OCI-LY1 (cell line): ENCODE measurements at regions not wholly inside any gene's neighbourhood (a gene's known extent, or its start where the extent isn't known, plus 50 kb on each side); places are given as distances from the start of the nearest gene placed in this dataset.

Source experiments
- H2AFZ ChIP-seq: fragments of 200-600 bp; sonication (generic), shearing (Covaris generic); 2 replicates; pipeline ENCODE4 v1.6.0; 2014; ENCODE audit warnings: antibody characterized with exemption, mild to moderate bottlenecking, low read length
- H3F3A ChIP-seq: fragments of 200-600 bp; sonication (generic), shearing (Covaris generic); 2 replicates; pipeline ENCODE4 v1.6.0; 2014; ENCODE audit warnings: mild to moderate bottlenecking, antibody characterized with exemption, low read length, moderate library complexity; ENCODE audit not compliant: insufficient read depth
- H3K27ac ChIP-seq: fragments of 200-600 bp; sonication (generic); 2 replicates; pipeline ENCODE4 v1.5.1; 2014; ENCODE audit warnings: low read length, mixed run types, mild to moderate bottlenecking, low read depth; ENCODE audit not compliant: poor library complexity, severe bottlenecking
- H3K27me3 ChIP-seq: fragments of 200-600 bp; sonication (generic); 2 replicates; pipeline ENCODE4 v1.6.0; 2014; ENCODE audit warnings: antibody characterized with exemption, mild to moderate bottlenecking, low read length, moderate library complexity; ENCODE audit not compliant: insufficient read depth
- H3K36me3 ChIP-seq: fragments of 200-600 bp; sonication (generic); 2 replicates; pipeline ENCODE4 v1.6.1; 2014; ENCODE audit warnings: mild to moderate bottlenecking, antibody characterized with exemption, low read length, moderate library complexity, mixed read lengths; ENCODE audit not compliant: insufficient read depth
- H3K4me1 ChIP-seq: fragments of 200-600 bp; sonication (generic); 2 replicates; pipeline ENCODE4 v1.5.1; 2014; ENCODE audit warnings: mild to moderate bottlenecking, low read length, moderate library complexity; ENCODE audit not compliant: insufficient read depth, severe bottlenecking
- H3K4me2 ChIP-seq: fragments of 200-600 bp; sonication (generic), shearing (Covaris generic); 2 replicates; pipeline ENCODE4 v1.6.1; 2014; ENCODE audit warnings: low read length
- H3K4me3 ChIP-seq: fragments of 200-600 bp; sonication (generic); 2 replicates; pipeline ENCODE4 v1.5.1; 2014; ENCODE audit warnings: low read length, low read depth, mild to moderate bottlenecking, mixed read lengths; ENCODE audit not compliant: poor library complexity, severe bottlenecking
- H3K79me2 ChIP-seq: fragments of 200-600 bp; shearing (Covaris generic); 2 replicates; pipeline ENCODE4 v1.6.1; 2016; ENCODE audit warnings: mixed run types, low read length, mixed read lengths; ENCODE audit not compliant: insufficient read depth
- H3K9ac ChIP-seq: fragments of 200-600 bp; sonication (generic), shearing (Covaris generic); 2 replicates; pipeline ENCODE4 v1.6.1; 2014; ENCODE audit warnings: mild to moderate bottlenecking, low read length, mixed read lengths
- H3K9me2 ChIP-seq: fragments of 200-600 bp; sonication (generic), shearing (Covaris generic); 2 replicates; pipeline ENCODE4 v1.6.1; 2014; ENCODE audit warnings: low read depth, mild to moderate bottlenecking, low read length, mixed read lengths
- H3K9me3 ChIP-seq: fragments of 200-600 bp; shearing (Covaris generic); 2 replicates; pipeline ENCODE4 v1.6.1; 2014; ENCODE audit warnings: low read length, mixed read lengths
- H4K20me1 ChIP-seq: fragments of 200-600 bp; sonication (generic), shearing (Covaris generic); 2 replicates; pipeline ENCODE4 v1.6.0; 2016; ENCODE audit warnings: mild to moderate bottlenecking, low read length; ENCODE audit not compliant: insufficient read depth
- CTCF ChIP-seq: fragments of 200-600 bp; sonication (generic), shearing (Covaris generic); IDR thresholded peaks from 2 replicates; pipeline ENCODE4 v1.5.1; 2017; ENCODE audit warnings: mild to moderate bottlenecking, antibody characterized with exemption, low read length, moderate library complexity, mixed read lengths
- EZH2 ChIP-seq: fragments of 200-600 bp; sonication (generic), shearing (Covaris generic); IDR thresholded peaks from 2 replicates; pipeline ENCODE4 v1.8.0; 2017; ENCODE audit warnings: borderline replicate concordance, mixed run types, mild to moderate bottlenecking, antibody characterized with exemption, low read length, moderate library complexity, mixed read lengths

GRCh38 chr2:142822190-142822589 lies 55.3 kb upstream of the KYNU start:
- Histone ChIP-seq H3K27me3 (no peaks in the 10 kb centered on the region), H3K4me2 (no peak overlapping the region), H2AFZ (no peak overlapping the region), H3K36me3 (no peaks in the 10 kb centered on the region), H3F3A (no peaks in the 10 kb centered on the region), H3K27ac (no peak overlapping the region), H3K9me2 (no peaks in the 10 kb centered on the region), H3K4me3 (no peak overlapping the region), H3K4me1 (no peaks in the 10 kb centered on the region), H3K9ac (no peak overlapping the region), H3K79me2 (no peaks in the 10 kb centered on the region), H4K20me1 (no peaks in the 10 kb centered on the region), H3K9me3 (no peaks in the 10 kb centered on the region)
- TF ChIP-seq CTCF (no peak), EZH2 (no peak)

GRCh38 chr2:142819411-142819810 lies 58.1 kb upstream of the KYNU start:
- H4K20me1 ChIP-seq: no peaks in the 10 kb centered on the region
- H3K9me3 ChIP-seq: no peaks in the 10 kb centered on the region
- no peaks in the 10 kb centered on the region for H3K4me1 ChIP-seq
- H3F3A ChIP-seq: no peaks in the 10 kb centered on the region
- TF ChIP-seq CTCF: no peak
- TF ChIP-seq EZH2: no peak
- H3K9ac ChIP-seq: no peak overlapping the region
- H2AFZ ChIP-seq: no peak overlapping the region
- no peaks in the 10 kb centered on the region for H3K79me2 ChIP-seq
- no peaks in the 10 kb centered on the region for H3K36me3 ChIP-seq
- no peak overlapping the region for H3K4me2 ChIP-seq
- H3K9me2 ChIP-seq: no peaks in the 10 kb centered on the region
- no peak overlapping the region for H3K27ac ChIP-seq
- no peak overlapping the region for H3K4me3 ChIP-seq
- no peaks in the 10 kb centered on the region for H3K27me3 ChIP-seq

GRCh38 chr2:142815375-142815774 lies 62.1 kb upstream of the KYNU start:
- H3K27ac ChIP-seq: no peak overlapping the region
- no peaks in the 10 kb centered on the region for H3F3A ChIP-seq
- H3K9me2 ChIP-seq: no peaks in the 10 kb centered on the region
- H3K36me3 ChIP-seq: no peaks in the 10 kb centered on the region
- H3K4me1 ChIP-seq: no peaks in the 10 kb centered on the region
- no peaks in the 10 kb centered on the region for H3K79me2 ChIP-seq
- no peaks in the 10 kb centered on the region for H3K27me3 ChIP-seq
- H3K9me3 ChIP-seq: no peaks in the 10 kb centered on the region
- no peak overlapping the region for H3K4me3 ChIP-seq
- no peak overlapping the region for H3K4me2 ChIP-seq
- H2AFZ ChIP-seq: no peak overlapping the region
- no peaks in the 10 kb centered on the region for H4K20me1 ChIP-seq
- no peak overlapping the region for H3K9ac ChIP-seq
- TF ChIP-seq CTCF (no peak), EZH2 (no peak)
